Fibroblast of lung (primary cell): ENCODE measurements at regions not wholly inside any gene's neighbourhood (a gene's known extent, or its start where the extent isn't known, plus 50 kb on each side); places are given as distances from the start of the nearest gene placed in this dataset.

Experiments used
- EZH2 ChIP-seq: IDR thresholded peaks from 2 replicates; pipeline ENCODE4 v1.5.1; 2012; ENCODE audit warnings: low read length, control low read depth, mild to moderate bottlenecking; ENCODE audit errors: missing control alignments
- TF ChIP-seq, protein P1 (sequence below), 2 donors: IDR thresholded peaks in 1 of 2; conservative IDR thresholded peaks in 1 of 2; 1 replicate in 1 of 2; 2 replicates in 1 of 2; pipeline ENCODE4 v1.5.1; 2011 to 2012; ENCODE audit warnings: low read length in 2 of 2, control low read depth in 1 of 2, inconsistent platforms in 1 of 2, low read depth in 1 of 2, mild to moderate bottlenecking in 1 of 2

DNA sequence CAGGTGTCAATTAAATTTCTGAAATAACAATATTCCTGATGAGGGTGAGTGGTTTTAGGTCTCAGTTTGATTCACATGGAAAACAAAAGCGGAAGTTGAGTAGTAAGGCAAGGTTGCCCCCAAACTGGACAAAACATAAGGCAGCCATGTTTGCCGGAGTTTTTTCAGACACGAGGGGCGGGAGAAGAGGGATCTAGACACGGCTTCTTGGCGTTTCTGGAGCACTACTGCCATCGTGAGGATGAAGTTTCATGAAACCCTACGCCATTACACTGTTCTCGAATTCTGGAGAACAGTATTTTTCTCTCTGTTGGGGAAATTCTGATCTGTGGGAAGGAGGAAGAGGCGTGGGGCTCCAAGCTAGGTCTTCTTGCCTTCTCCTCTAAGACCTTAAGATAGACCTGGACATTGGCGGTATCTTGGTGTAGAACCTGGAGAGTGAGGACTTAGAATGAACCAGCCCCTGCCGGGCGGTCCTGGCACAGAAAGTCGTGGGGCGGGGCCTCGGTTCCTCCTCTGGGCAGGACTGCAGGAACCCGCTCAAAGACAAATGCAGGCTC, 160.3 kb downstream of the OR13H1 start:
- TF ChIP-seq, protein P1, sequence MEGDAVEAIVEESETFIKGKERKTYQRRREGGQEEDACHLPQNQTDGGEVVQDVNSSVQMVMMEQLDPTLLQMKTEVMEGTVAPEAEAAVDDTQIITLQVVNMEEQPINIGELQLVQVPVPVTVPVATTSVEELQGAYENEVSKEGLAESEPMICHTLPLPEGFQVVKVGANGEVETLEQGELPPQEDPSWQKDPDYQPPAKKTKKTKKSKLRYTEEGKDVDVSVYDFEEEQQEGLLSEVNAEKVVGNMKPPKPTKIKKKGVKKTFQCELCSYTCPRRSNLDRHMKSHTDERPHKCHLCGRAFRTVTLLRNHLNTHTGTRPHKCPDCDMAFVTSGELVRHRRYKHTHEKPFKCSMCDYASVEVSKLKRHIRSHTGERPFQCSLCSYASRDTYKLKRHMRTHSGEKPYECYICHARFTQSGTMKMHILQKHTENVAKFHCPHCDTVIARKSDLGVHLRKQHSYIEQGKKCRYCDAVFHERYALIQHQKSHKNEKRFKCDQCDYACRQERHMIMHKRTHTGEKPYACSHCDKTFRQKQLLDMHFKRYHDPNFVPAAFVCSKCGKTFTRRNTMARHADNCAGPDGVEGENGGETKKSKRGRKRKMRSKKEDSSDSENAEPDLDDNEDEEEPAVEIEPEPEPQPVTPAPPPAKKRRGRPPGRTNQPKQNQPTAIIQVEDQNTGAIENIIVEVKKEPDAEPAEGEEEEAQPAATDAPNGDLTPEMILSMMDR (conservative IDR thresholded peaks at IDR 0.05 in 1 of 2, IDR thresholded peaks at IDR 0.05 in 1 of 2; ENCODE audit: low read depth in 1 of 2, low read length in 2 of 2) = no peak
- no peak for TF ChIP-seq EZH2
